ENCODE measurements at regions not wholly inside any gene's neighbourhood (a gene's known extent, or its start where the extent isn't known, plus 50 kb on each side); places are given as distances from the start of the nearest gene placed in this dataset.
A peak's percentile ranks its signal among the peaks of the same experiment; 100 is the strongest.

DNA sequence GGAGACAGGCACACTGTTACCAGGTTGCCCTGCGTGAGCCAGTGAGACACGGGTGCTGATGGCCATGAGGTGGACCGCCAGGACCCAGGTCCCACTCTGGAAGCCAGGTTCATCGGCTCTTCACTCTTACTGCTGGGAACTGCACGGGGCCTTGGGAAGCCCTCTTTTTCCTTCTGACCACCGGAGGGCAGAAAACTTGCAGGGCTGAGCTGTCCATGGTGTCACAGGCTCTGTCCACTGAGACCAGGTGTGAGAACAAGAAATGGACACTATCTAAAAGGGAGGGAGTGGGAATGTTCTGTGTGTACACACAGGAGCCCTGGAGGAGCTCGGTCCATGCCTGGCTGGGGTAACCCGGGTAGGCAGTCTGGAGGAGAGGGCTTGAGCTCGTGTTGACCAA is 93.4 kb downstream of the UQCRFS1 start:
- TF ChIP-seq CTCF (IDR thresholded peaks at IDR 0.05; ENCODE audit: insufficient read depth, low read length): no peak
- TF ChIP-seq, protein P1, sequence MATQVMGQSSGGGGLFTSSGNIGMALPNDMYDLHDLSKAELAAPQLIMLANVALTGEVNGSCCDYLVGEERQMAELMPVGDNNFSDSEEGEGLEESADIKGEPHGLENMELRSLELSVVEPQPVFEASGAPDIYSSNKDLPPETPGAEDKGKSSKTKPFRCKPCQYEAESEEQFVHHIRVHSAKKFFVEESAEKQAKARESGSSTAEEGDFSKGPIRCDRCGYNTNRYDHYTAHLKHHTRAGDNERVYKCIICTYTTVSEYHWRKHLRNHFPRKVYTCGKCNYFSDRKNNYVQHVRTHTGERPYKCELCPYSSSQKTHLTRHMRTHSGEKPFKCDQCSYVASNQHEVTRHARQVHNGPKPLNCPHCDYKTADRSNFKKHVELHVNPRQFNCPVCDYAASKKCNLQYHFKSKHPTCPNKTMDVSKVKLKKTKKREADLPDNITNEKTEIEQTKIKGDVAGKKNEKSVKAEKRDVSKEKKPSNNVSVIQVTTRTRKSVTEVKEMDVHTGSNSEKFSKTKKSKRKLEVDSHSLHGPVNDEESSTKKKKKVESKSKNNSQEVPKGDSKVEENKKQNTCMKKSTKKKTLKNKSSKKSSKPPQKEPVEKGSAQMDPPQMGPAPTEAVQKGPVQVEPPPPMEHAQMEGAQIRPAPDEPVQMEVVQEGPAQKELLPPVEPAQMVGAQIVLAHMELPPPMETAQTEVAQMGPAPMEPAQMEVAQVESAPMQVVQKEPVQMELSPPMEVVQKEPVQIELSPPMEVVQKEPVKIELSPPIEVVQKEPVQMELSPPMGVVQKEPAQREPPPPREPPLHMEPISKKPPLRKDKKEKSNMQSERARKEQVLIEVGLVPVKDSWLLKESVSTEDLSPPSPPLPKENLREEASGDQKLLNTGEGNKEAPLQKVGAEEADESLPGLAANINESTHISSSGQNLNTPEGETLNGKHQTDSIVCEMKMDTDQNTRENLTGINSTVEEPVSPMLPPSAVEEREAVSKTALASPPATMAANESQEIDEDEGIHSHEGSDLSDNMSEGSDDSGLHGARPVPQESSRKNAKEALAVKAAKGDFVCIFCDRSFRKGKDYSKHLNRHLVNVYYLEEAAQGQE (IDR thresholded peaks at IDR 0.05; ENCODE audit: insufficient replicate concordance, low read depth): peak; percentile 86
- no peak for TF ChIP-seq GABPA (IDR thresholded peaks at IDR 0.05; ENCODE audit: low read depth)
- no peak for TF ChIP-seq SPI1 (IDR thresholded peaks at IDR 0.05; ENCODE audit: borderline replicate concordance, low read depth)
- TF ChIP-seq POLR2AphosphoS5 (IDR thresholded peaks at IDR 0.05; ENCODE audit: low read depth): no peak
- no peak overlapping the region for H3K27ac ChIP-seq (replicated peaks)
- no peaks in the 10 kb centered on the region for H3K27me3 ChIP-seq (ENCODE audit: insufficient read depth, poor library complexity, severe bottlenecking)
- no peak overlapping the region for H3K4me3 ChIP-seq (replicated peaks; ENCODE audit: insufficient read depth, low read length)
- no peak for DNase-seq (ENCODE audit: low read depth in 1 of 2, low spot score in 1 of 2)

DNA sequence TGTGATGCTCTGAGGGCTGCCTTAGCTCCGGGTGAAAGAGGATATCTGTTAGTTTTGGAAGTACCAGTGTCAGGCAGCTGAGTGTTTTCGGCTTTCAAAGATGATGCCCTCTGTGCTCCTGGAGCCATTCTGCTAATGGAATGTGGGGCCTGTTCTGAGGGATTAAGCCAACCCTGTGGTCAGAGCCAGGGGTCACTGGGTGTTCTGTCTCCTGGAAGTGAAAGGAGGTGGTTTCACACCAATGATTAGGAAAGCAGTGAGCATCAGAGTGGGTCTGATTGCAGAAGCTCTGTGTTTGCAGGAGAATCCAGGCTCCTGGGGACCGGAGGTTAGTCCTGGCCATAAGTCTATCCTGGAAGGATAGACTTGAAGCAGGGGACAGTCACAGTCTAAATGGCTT is 94.6 kb downstream of the UQCRFS1 start:
- Histone ChIP-seq H3K27me3 (ENCODE audit: insufficient read depth, poor library complexity, severe bottlenecking) (no peaks in the 10 kb centered on the region), H3K27ac (replicated peaks) (no peak overlapping the region), H3K4me3 (replicated peaks; ENCODE audit: insufficient read depth, low read length) (no peak overlapping the region)
- DNase-seq (ENCODE audit: low read depth in 1 of 2, low spot score in 1 of 2): no peak
- no peak for TF ChIP-seq POLR2AphosphoS5 (IDR thresholded peaks at IDR 0.05; ENCODE audit: low read depth)
- no peak for TF ChIP-seq CTCF (IDR thresholded peaks at IDR 0.05; ENCODE audit: insufficient read depth, low read length)
- TF ChIP-seq, protein P1 (IDR thresholded peaks at IDR 0.05; ENCODE audit: insufficient replicate concordance, low read depth): no peak
- TF ChIP-seq GABPA (IDR thresholded peaks at IDR 0.05; ENCODE audit: low read depth): no peak
- TF ChIP-seq SPI1 (IDR thresholded peaks at IDR 0.05; ENCODE audit: borderline replicate concordance, low read depth): no peak

- Histone ChIP-seq H3K27me3 (ENCODE audit: insufficient read depth, poor library complexity, severe bottlenecking) (no peaks in the 10 kb centered on the region), H3K4me3 (replicated peaks; ENCODE audit: insufficient read depth, low read length) (no peak overlapping the region), H3K27ac (replicated peaks) (no peak overlapping the region)
- TF ChIP-seq POLR2AphosphoS5 (IDR thresholded peaks at IDR 0.05; ENCODE audit: low read depth) (no peak), CTCF (IDR thresholded peaks at IDR 0.05; ENCODE audit: insufficient read depth, low read length) (no peak), GABPA (IDR thresholded peaks at IDR 0.05; ENCODE audit: low read depth) (no peak), SPI1 (IDR thresholded peaks at IDR 0.05; ENCODE audit: borderline replicate concordance, low read depth) (no peak)
- TF ChIP-seq, protein P1 (IDR thresholded peaks at IDR 0.05; ENCODE audit: insufficient replicate concordance, low read depth): no peak
- DNase-seq (ENCODE audit: low read depth in 1 of 2, low spot score in 1 of 2): no peak
Measured at GRCh38 chr19:29117926-29118325, 95.0 kb downstream of the UQCRFS1 start.
